ENCODE measurements at regions not wholly inside any gene's neighbourhood (a gene's known extent, or its start where the extent isn't known, plus 50 kb on each side); places are given as distances from the start of the nearest gene placed in this dataset.

GRCh38 chr10:36026656-36027390 is 384.7 kb upstream of the FZD8 start:
- no peak for TF ChIP-seq POLR2A (IDR thresholded peaks at IDR 0.05)
- no peak for TF ChIP-seq CTCF (IDR thresholded peaks at IDR 0.05)
